HepG2 (cell line): ENCODE measurements at regions not wholly inside any gene's neighbourhood (a gene's known extent, or its start where the extent isn't known, plus 50 kb on each side); places are given as distances from the start of the nearest gene placed in this dataset.

Experiments
- ATAC-seq: fragments of 200-7000 bp; cut with Tn5 transposase; 3 replicates; pipeline ENCODE4 v1.9.1; 2020; ENCODE audit warnings: mild to moderate bottlenecking, moderate library complexity
- BruUV-seq: library from RNA; stranded (reverse); fragments of 400-500 nt; replicated peaks from 2 replicates; lab custom pipeline; 2021; lab: Mats Ljungman, UMichigan
- CTCF ChIA-PET: fragments of 300-600 bp; formaldehyde crosslinking; extraction: SDS; loops from one replicate; lab custom pipeline; 2021; ENCODE audit warnings: low total read pairs, inconsistent platforms, low intra/inter-chr PET ratio; lab: Yijun Ruan, JAX
- POLR2A ChIA-PET: fragments of 350-600 bp; sonication (Branson Sonifier 250); formaldehyde crosslinking; loops from one replicate; lab custom pipeline; 2020; ENCODE audit warnings: antibody characterized with exemption, inconsistent platforms; lab: Yijun Ruan, JAX
- DNase-seq: peaks from one replicate; pipeline ENCODE4 v3.0.0-alpha.2; 2015; ENCODE audit warnings: low spot score
- FAIRE-seq: peaks from 3 replicates; lab custom pipeline; 2011; peaks lifted over from hg19 to GRCh38; lab: Jason Lieb, UNC
- H2AFZ ChIP-seq: one replicate; pipeline ENCODE4 v1.6.1; 2011; ENCODE audit warnings: low read length, inconsistent platforms
- H3K27ac ChIP-seq: fragments of 300-600 bp; 3 replicates; pipeline ENCODE4 v1.8.0; 2011; ENCODE audit warnings: mixed run types, mild to moderate bottlenecking, mixed read lengths, low read length, inconsistent platforms; ENCODE audit not compliant: insufficient read depth; ENCODE audit errors: extremely low read length
- H3K27me3 ChIP-seq, 2 experiments: fragments of 200-600 bp in 1 of 2; 2 replicates in 1 of 2; 3 replicates in 1 of 2; pipeline versions ENCODE4 v1.6.0 to v1.8.0; 2011; ENCODE audit warnings: low read length in 2 of 2, mild to moderate bottlenecking in 2 of 2, moderate library complexity in 2 of 2, inconsistent platforms in 1 of 2; ENCODE audit not compliant: insufficient read depth in 2 of 2, control insufficient read depth in 1 of 2
- H3K36me3 ChIP-seq, 2 experiments: fragments of 200-600 bp in 1 of 2; replicated peaks in 1 of 2; 2 replicates in 1 of 2; 3 replicates in 1 of 2; pipeline versions ENCODE4 v1.5.1 to v1.8.0; 2011; ENCODE audit warnings: low read length in 2 of 2, inconsistent platforms in 1 of 2; ENCODE audit not compliant: insufficient read depth in 2 of 2, control insufficient read depth in 1 of 2
- H3K4me1 ChIP-seq: 2 replicates; pipeline ENCODE4 v1.5.1; 2012; ENCODE audit warnings: low read length, inconsistent platforms; ENCODE audit not compliant: insufficient read depth
- H3K4me2 ChIP-seq: 2 replicates; pipeline ENCODE4 v1.6.0; 2011; ENCODE audit warnings: low read depth, low read length, inconsistent platforms
- H3K4me3 ChIP-seq, 3 experiments: fragments of 200-600 bp in 1 of 3; sonication (generic), shearing (Covaris generic) in 1 of 3; replicated peaks in 1 of 3; 2 replicates each; pipeline ENCODE4 v1.5.1; 2011 to 2016; ENCODE audit warnings: low read length in 3 of 3, inconsistent platforms in 2 of 3, low read depth in 2 of 3, mild to moderate bottlenecking in 2 of 3, control low read depth in 1 of 3, mixed read lengths in 1 of 3; ENCODE audit not compliant: insufficient read depth in 1 of 3
- H3K79me2 ChIP-seq: one replicate; pipeline ENCODE4 v1.6.1; 2011; ENCODE audit warnings: low read length, inconsistent platforms; ENCODE audit not compliant: insufficient read depth
- H3K9ac ChIP-seq: 2 replicates; pipeline ENCODE4 v1.6.0; 2011; ENCODE audit warnings: mild to moderate bottlenecking, low read depth, low read length, inconsistent platforms; ENCODE audit not compliant: insufficient read depth
- H3K9me3 ChIP-seq: 2 replicates; pipeline ENCODE4 v1.5.1; 2012; ENCODE audit warnings: mild to moderate bottlenecking, low read length
- H4K20me1 ChIP-seq: 2 replicates; pipeline ENCODE4 v1.6.0; 2011; ENCODE audit warnings: inconsistent platforms, mild to moderate bottlenecking, low read length, moderate library complexity; ENCODE audit not compliant: insufficient read depth
- CCDC6 ChIP-seq: sonication (generic); formaldehyde crosslinking; IDR thresholded peaks from 2 replicates; pipeline ENCODE4 v1.8.1; 2022; ENCODE audit warnings: mild to moderate bottlenecking, missing genetic modification reagents, moderate library complexity
- ELF4 ChIP-seq: sonication (generic); formaldehyde crosslinking; IDR thresholded peaks from 2 replicates; pipeline ENCODE4 v1.5.0; 2020; ENCODE audit warnings: missing genetic modification reagents, mild to moderate bottlenecking, moderate library complexity, borderline replicate concordance
- FOXC1 ChIP-seq: sonication (generic); formaldehyde crosslinking; IDR thresholded peaks from 2 replicates; pipeline ENCODE4 v1.8.0; 2022; ENCODE audit warnings: mild to moderate bottlenecking, missing genetic modification reagents, borderline replicate concordance
- JUNB ChIP-seq: sonication (generic); formaldehyde crosslinking; IDR thresholded peaks from 2 replicates; pipeline ENCODE4 v1.8.0; 2022; ENCODE audit warnings: missing genetic modification reagents, mild to moderate bottlenecking, borderline replicate concordance
- MAF1 ChIP-seq: sonication (generic); formaldehyde crosslinking; IDR thresholded peaks from 2 replicates; pipeline ENCODE4 v1.5.0; 2020; ENCODE audit warnings: missing genetic modification reagents, borderline replicate concordance
- MED1 ChIP-seq: sonication (generic); formaldehyde crosslinking; IDR thresholded peaks from 2 replicates; pipeline ENCODE4 v1.4.0; 2020; ENCODE audit warnings: missing genetic modification reagents
- MTF1 ChIP-seq: sonication (generic); formaldehyde crosslinking; IDR thresholded peaks from 2 replicates; pipeline ENCODE4 v1.5.0; 2020; ENCODE audit warnings: missing genetic modification reagents
- NFATC3 ChIP-seq: sonication (generic); formaldehyde crosslinking; IDR thresholded peaks from 2 replicates; pipeline ENCODE4 v1.5.1; 2020; ENCODE audit warnings: mild to moderate bottlenecking, missing genetic modification reagents
- NFIC ChIP-seq: IDR thresholded peaks from 2 replicates; pipeline ENCODE4 v1.6.1; 2012; ENCODE audit warnings: mild to moderate bottlenecking, low read length, inconsistent platforms
- PRPF4 ChIP-seq: fragments of 200-400 bp; formaldehyde crosslinking; IDR thresholded peaks from 2 replicates; pipeline ENCODE4 v1.6.1; 2016; ENCODE audit warnings: low read length, low read depth; ENCODE audit not compliant: poor library complexity, severe bottlenecking
- TCF7L2 ChIP-seq: IDR thresholded peaks from 2 replicates; pipeline ENCODE4 v1.6.1; 2011; ENCODE audit warnings: mild to moderate bottlenecking, low read depth, low read length, moderate library complexity
- ZNF17 ChIP-seq: sonication (generic); formaldehyde crosslinking; IDR thresholded peaks from 2 replicates; pipeline ENCODE4 v1.5.0; 2020; ENCODE audit warnings: mild to moderate bottlenecking, missing genetic modification reagents
- ZNF562 ChIP-seq: sonication (generic); formaldehyde crosslinking; IDR thresholded peaks from 2 replicates; pipeline ENCODE4 v1.8.0; 2022; ENCODE audit warnings: missing genetic modification reagents, borderline replicate concordance
- ZNF674 ChIP-seq: sonication (generic); formaldehyde crosslinking; IDR thresholded peaks from 2 replicates; pipeline ENCODE4 v1.5.0; 2020; ENCODE audit warnings: low read depth, mild to moderate bottlenecking, missing genetic modification reagents
- ZNF775 ChIP-seq: sonication (generic); formaldehyde crosslinking; IDR thresholded peaks from 2 replicates; pipeline ENCODE4 v1.4.0; 2020; ENCODE audit warnings: missing genetic modification reagents, mild to moderate bottlenecking, moderate library complexity, borderline replicate concordance
- ZSCAN20 ChIP-seq: sonication (generic); formaldehyde crosslinking; IDR thresholded peaks from 2 replicates; pipeline ENCODE4 v1.4.0; 2020; ENCODE audit warnings: missing genetic modification reagents, mild to moderate bottlenecking, borderline replicate concordance
- WGBS: methylation state at CpG from one replicate; pipeline ENCODE4 v1.1.6; 2017; ENCODE audit warnings: low lambda C conversion rate; 5-methylcytosine and 5-hydroxymethylcytosine counted together
- in situ Hi-C: cut with HindIII; loops from 2 replicates; pipeline ENCODE4 v1.10.0; 2017; ENCODE audit warnings: low pct_unique_long_range_greater_than_20kb; ENCODE audit not compliant: extremely low pct_ligation_motif_present
- intact Hi-C: fragments of 100-400 bp; cut with micrococcal nuclease; formaldehyde crosslinking; loops from one replicate; pipeline ENCODE4 v1.10.0; 2022; ENCODE audit not compliant: unreplicated experiment
- TF ChIP-seq, protein P1 (sequence below): sonication (generic); formaldehyde crosslinking; conservative IDR thresholded peaks from 2 replicates; pipeline ENCODE4 v1.8.1; 2023; ENCODE audit warnings: missing genetic modification reagents

- H3K4me3 ChIP-seq, result no peak overlapping the region
- no peak overlapping the region for H3K27ac ChIP-seq
- WGBS, result 14% methylated on average over 2 of the region's 2 CpGs
- no peaks in the 10 kb centered on the region for H3K4me1 ChIP-seq
- in situ Hi-C loops, result no loop called here
- no peak overlapping the region for H3K9ac ChIP-seq
- ChIA-PET POLR2A (no interaction called here), CTCF (no interaction called here)
- H3K36me3 ChIP-seq, result no peaks in the 10 kb centered on the region
- H4K20me1 ChIP-seq, result no peaks in the 10 kb centered on the region
- BruUV-seq, result no TSS peak
- H3K79me2 ChIP-seq, result no peaks in the 10 kb centered on the region
- no peaks in the 10 kb centered on the region for H3K27me3 ChIP-seq
- H3K4me2 ChIP-seq, result no peak overlapping the region
- H3K9me3 ChIP-seq, result peaks cover 93% of the 10 kb centered on the region
- FAIRE-seq, result no peak
- DNase-seq, result no peak
- no peak for TF ChIP-seq CCDC6 (CRISPR knock-in tag)
- TF ChIP-seq FOXC1 (CRISPR knock-in tag), result no peak
- TF ChIP-seq NFATC3, result no peak
- no peak for TF ChIP-seq ZNF674
- no peak for TF ChIP-seq ZNF562 (CRISPR knock-in tag)
- no peak for TF ChIP-seq JUNB
- no peak for TF ChIP-seq ZNF775 (CRISPR knock-in tag)
- no peak for TF ChIP-seq ZNF17 (CRISPR knock-in tag)
- no peak for TF ChIP-seq MTF1 (CRISPR knock-in tag)
- TF ChIP-seq PRPF4, result no peak
- TF ChIP-seq, protein P1, sequence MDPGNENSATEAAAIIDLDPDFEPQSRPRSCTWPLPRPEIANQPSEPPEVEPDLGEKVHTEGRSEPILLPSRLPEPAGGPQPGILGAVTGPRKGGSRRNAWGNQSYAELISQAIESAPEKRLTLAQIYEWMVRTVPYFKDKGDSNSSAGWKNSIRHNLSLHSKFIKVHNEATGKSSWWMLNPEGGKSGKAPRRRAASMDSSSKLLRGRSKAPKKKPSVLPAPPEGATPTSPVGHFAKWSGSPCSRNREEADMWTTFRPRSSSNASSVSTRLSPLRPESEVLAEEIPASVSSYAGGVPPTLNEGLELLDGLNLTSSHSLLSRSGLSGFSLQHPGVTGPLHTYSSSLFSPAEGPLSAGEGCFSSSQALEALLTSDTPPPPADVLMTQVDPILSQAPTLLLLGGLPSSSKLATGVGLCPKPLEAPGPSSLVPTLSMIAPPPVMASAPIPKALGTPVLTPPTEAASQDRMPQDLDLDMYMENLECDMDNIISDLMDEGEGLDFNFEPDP (CRISPR knock-in tag), result no peak
- TF ChIP-seq ZSCAN20 (CRISPR knock-in tag), result no peak
- TF ChIP-seq MED1 (CRISPR knock-in tag), result no peak
- TF ChIP-seq ELF4 (CRISPR knock-in tag), result no peak
- no peak for TF ChIP-seq NFIC
- TF ChIP-seq TCF7L2, result no peak
- no peak for TF ChIP-seq MAF1 (CRISPR knock-in tag)
- no peak overlapping the region for H2AFZ ChIP-seq
- ATAC-seq, result no peak
- intact Hi-C loops, result no loop called here
These were observed 765.6 kb upstream of the GHITM start for GRCh38 chr10:83373671-83374070.
